ENCODE measurements at regions not wholly inside any gene's neighbourhood (a gene's known extent, or its start where the extent isn't known, plus 50 kb on each side); places are given as distances from the start of the nearest gene placed in this dataset.

DNA sequence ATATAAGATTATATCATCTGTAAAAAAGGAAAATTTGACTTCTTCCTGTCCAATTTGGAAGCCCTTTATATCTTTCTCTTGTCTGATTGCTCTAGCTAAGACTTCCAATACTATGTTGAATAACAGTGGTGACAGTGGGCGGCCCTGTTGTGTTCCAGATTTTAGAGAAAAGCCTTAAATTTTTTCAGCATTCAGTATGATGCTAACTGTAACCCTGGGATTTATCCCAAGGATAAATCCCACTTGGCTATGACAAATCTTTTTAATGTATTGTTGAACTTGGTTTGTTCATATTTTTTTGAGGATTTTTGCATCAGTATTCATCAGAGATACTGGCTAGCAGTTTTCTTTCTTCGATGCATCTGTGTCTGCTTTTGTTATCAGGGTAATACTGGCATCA is 217.2 kb upstream of the ARSJ start:
- H3K27ac ChIP-seq = no peak overlapping the region
- ATAC-seq (no peak), DNase-seq (no peak)
- TF ChIP-seq, protein P1, sequence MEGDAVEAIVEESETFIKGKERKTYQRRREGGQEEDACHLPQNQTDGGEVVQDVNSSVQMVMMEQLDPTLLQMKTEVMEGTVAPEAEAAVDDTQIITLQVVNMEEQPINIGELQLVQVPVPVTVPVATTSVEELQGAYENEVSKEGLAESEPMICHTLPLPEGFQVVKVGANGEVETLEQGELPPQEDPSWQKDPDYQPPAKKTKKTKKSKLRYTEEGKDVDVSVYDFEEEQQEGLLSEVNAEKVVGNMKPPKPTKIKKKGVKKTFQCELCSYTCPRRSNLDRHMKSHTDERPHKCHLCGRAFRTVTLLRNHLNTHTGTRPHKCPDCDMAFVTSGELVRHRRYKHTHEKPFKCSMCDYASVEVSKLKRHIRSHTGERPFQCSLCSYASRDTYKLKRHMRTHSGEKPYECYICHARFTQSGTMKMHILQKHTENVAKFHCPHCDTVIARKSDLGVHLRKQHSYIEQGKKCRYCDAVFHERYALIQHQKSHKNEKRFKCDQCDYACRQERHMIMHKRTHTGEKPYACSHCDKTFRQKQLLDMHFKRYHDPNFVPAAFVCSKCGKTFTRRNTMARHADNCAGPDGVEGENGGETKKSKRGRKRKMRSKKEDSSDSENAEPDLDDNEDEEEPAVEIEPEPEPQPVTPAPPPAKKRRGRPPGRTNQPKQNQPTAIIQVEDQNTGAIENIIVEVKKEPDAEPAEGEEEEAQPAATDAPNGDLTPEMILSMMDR (IDR thresholded peaks at IDR 0.05) = no peak
- no peak for TF ChIP-seq POLR2A (IDR thresholded peaks at IDR 0.05)
- H3K36me3 ChIP-seq = no peaks in the 10 kb centered on the region
- no peak overlapping the region for H3K4me3 ChIP-seq
- WGBS, 4 donors = 66 to 77% (median 74%) methylated on average over 2 of the region's 2 CpGs
- H3K4me1 ChIP-seq = no peaks in the 10 kb centered on the region
- H3K9me3 ChIP-seq = peaks cover 0 to 8% (median 0%) of the 10 kb centered on the region in 12 donors
- no peaks in the 10 kb centered on the region for H3K27me3 ChIP-seq
- intact Hi-C loops (cut with DNase I) = no loop called here

DNA sequence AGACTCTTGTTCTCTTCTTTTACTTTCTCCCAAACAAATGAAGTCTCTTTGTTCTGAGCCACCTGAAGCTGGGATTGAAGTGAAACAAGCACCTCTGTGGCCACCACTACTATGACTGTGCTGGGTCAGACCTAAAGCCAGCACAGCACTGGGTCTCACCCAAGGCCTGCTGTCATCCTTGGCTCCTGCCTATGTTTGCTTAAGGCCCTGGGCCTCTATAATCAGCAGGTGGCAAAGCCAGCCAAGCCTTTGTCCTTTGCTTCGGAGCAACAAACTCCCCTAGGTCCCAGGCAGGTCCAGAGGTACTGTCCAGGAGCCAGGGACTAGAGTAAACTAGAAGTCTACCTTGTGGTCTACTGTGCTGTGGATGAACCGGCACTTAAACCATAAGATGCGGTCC is 220.6 kb upstream of the ARSJ start:
- H3K27ac ChIP-seq = no peak overlapping the region
- H3K27me3 ChIP-seq = no peaks in the 10 kb centered on the region
- peaks cover 0 to 8% (median 0%) of the 10 kb centered on the region in 12 donors for H3K9me3 ChIP-seq
- H3K4me3 ChIP-seq = no peak overlapping the region
- intact Hi-C loops (cut with DNase I) = loop anchor here in 1 of 10 donors (10.0 kb wide), 1 partner anchor 175 kb away; no protein-coding TSS in a partner anchor
- TF ChIP-seq, protein P1 (IDR thresholded peaks at IDR 0.05) = no peak
- TF ChIP-seq POLR2A (IDR thresholded peaks at IDR 0.05) = no peak
- H3K36me3 ChIP-seq = no peaks in the 10 kb centered on the region
- H3K4me1 ChIP-seq = no peaks in the 10 kb centered on the region
- 82 to 89% (median 89%) methylated on average over 3 of the region's 3 CpGs for WGBS, 4 donors
- ATAC-seq (no peak), DNase-seq (no peak)

DNA sequence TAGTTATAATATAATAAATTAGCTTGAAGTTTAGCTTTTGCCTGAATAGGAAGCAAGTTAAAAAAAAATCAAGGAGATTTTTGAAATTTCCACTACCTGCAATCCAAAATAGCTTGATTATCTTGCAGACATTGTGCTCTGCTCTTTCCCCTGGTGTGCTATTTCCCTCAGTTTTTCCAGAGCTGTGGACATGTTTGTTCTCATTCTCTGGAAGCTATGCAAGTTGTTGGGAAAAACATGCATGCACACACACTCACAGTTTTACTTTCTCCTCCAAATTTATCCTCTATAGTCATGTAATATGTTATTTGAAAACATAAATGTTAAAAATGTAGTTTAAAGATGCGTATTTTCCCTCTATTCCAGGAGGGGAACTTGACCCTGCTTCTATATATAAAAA is 225.8 kb upstream of the ARSJ start:
- WGBS, 4 donors = 84 to 95% (median 91%) methylated on average over 1 of the region's 1 CpG
- TF ChIP-seq, protein P1 (IDR thresholded peaks at IDR 0.05) = no peak
- TF ChIP-seq POLR2A (IDR thresholded peaks at IDR 0.05) = no peak
- intact Hi-C loops (cut with DNase I) = loop anchor here in 1 of 10 donors (10.0 kb wide), 1 partner anchor 170 kb away; no protein-coding TSS in a partner anchor
- H3K27ac ChIP-seq = no peak overlapping the region
- DNase-seq (no peak), ATAC-seq (no peak)
- no peaks in the 10 kb centered on the region for H3K36me3 ChIP-seq
- H3K27me3 ChIP-seq = no peaks in the 10 kb centered on the region
- H3K9me3 ChIP-seq = no peaks in the 10 kb centered on the region
- no peak overlapping the region for H3K4me3 ChIP-seq
- H3K4me1 ChIP-seq = no peaks in the 10 kb centered on the region

DNA sequence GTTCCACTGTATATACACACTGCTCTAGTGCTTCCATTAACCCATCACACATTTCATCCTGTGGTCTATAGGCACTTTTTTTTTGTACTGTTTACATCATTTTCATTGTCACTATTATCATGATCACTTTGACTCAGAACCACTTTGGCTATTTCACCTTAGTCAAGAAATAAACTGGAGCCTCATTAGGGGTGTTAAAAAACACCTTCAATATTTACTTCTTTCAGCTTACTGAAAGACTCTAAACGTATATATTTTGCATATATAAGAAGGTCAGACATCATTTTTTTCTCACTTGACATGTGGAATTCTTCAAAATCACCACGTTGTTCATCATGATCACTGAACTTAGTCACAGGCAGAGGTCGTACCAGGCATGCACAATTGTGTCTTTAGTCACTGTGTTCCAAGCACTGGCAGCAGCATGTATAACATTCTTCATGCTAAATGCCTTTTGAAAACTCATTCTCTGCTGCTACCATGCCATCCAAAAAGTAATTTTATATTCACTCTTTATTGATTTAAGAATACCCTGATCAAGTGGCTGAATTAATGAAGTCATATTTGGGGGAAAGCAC is 229.2 kb upstream of the ARSJ start:
- TF ChIP-seq, protein P1 (IDR thresholded peaks at IDR 0.05) = peak in 4 of 12 donors; percentile 9 to 16 (median 11)
- TF ChIP-seq POLR2A (IDR thresholded peaks at IDR 0.05) = no peak
- 29 to 33% (median 30%) methylated on average over 3 of the region's 3 CpGs for WGBS, 4 donors
- no peaks in the 10 kb centered on the region for H3K9me3 ChIP-seq
- H3K4me3 ChIP-seq = no peak overlapping the region
- H3K27me3 ChIP-seq = no peaks in the 10 kb centered on the region
- H3K4me1 ChIP-seq = no peaks in the 10 kb centered on the region
- H3K36me3 ChIP-seq = no peaks in the 10 kb centered on the region
- ATAC-seq (peak in 1 of 4 donors; percentile 48), DNase-seq (no peak)
- no peak overlapping the region for H3K27ac ChIP-seq
- intact Hi-C loops (cut with DNase I) = loop anchor here in 2 of 10 donors (2.0 to 10.0 kb wide), 2 partner anchors 166 to 170 kb away; no protein-coding TSS in a partner anchor
